ENCODE measurements at regions not wholly inside any gene's neighbourhood (a gene's known extent, or its start where the extent isn't known, plus 50 kb on each side); places are given as distances from the start of the nearest gene placed in this dataset.

DNA sequence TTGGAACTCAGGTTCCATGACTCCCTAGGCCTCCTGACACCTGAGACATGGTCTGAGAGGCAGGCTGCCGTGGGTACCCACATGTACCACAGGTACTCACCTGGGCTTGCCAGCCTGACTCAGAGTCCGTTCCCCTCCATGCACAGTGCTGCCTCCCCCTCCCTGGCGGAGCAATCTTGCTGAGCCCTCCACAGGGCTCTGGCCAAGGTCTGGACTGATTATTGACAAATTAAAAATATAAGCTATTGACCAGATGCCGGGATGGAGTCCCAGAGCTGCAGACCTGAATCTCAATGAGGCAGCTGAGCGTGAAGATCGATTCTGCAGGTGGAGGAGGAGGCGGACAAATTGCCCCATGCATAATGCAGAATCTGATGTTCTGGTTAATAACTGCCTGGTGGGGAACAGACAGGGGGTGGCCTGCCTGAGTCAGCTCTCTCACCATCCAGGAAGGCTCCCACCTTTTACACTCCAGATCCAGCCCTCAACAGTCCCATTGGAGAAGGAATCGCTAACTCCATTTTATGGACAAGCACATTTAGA, 422.7 kb downstream of the MIAT start:
- TF ChIP-seq TAF1 (IDR thresholded peaks at IDR 0.05; ENCODE audit: borderline replicate concordance, insufficient read depth, low read length): no peak
- no peak for TF ChIP-seq POLR2AphosphoS5 (IDR thresholded peaks at IDR 0.05; ENCODE audit: low read depth, low read length)
- TF ChIP-seq, protein P1, sequence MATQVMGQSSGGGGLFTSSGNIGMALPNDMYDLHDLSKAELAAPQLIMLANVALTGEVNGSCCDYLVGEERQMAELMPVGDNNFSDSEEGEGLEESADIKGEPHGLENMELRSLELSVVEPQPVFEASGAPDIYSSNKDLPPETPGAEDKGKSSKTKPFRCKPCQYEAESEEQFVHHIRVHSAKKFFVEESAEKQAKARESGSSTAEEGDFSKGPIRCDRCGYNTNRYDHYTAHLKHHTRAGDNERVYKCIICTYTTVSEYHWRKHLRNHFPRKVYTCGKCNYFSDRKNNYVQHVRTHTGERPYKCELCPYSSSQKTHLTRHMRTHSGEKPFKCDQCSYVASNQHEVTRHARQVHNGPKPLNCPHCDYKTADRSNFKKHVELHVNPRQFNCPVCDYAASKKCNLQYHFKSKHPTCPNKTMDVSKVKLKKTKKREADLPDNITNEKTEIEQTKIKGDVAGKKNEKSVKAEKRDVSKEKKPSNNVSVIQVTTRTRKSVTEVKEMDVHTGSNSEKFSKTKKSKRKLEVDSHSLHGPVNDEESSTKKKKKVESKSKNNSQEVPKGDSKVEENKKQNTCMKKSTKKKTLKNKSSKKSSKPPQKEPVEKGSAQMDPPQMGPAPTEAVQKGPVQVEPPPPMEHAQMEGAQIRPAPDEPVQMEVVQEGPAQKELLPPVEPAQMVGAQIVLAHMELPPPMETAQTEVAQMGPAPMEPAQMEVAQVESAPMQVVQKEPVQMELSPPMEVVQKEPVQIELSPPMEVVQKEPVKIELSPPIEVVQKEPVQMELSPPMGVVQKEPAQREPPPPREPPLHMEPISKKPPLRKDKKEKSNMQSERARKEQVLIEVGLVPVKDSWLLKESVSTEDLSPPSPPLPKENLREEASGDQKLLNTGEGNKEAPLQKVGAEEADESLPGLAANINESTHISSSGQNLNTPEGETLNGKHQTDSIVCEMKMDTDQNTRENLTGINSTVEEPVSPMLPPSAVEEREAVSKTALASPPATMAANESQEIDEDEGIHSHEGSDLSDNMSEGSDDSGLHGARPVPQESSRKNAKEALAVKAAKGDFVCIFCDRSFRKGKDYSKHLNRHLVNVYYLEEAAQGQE (IDR thresholded peaks at IDR 0.05; ENCODE audit: insufficient read depth in 1 of 2, low read depth in 2 of 2, low read length in 2 of 2): no peak

Measured in PFSK-1 (cell line).